ENCODE measurements at regions not wholly inside any gene's neighbourhood (a gene's known extent, or its start where the extent isn't known, plus 50 kb on each side); places are given as distances from the start of the nearest gene placed in this dataset.

GRCh38 chr1:83028467-83028866 lies 970.5 kb downstream of the TTLL7 start:
- DNase-seq (ENCODE audit: low read depth in 2 of 2) = no peak

- no peak for DNase-seq (ENCODE audit: low read depth in 2 of 2)
Measured at GRCh38 chr1:83027511-83027910, 971.4 kb downstream of the TTLL7 start.

GRCh38 chr1:83026745-83027144 lies 972.2 kb downstream of the TTLL7 start:
- peak in 1 of 2 experiments; percentile 7 for DNase-seq (ENCODE audit: low read depth in 2 of 2)

- no peak for DNase-seq (ENCODE audit: low read depth in 2 of 2)
Measured at GRCh38 chr1:83024251-83024767, 974.6 kb downstream of the TTLL7 start.

- DNase-seq (ENCODE audit: low read depth in 2 of 2) = no peak
Measured at GRCh38 chr1:83023212-83023611, 975.7 kb downstream of the TTLL7 start.

- no peak for DNase-seq (ENCODE audit: low read depth in 2 of 2)
Measured at GRCh38 chr1:83022206-83022605, 976.7 kb downstream of the TTLL7 start.

GRCh38 chr1:83017701-83018100 lies 981.2 kb downstream of the TTLL7 start:
- DNase-seq (ENCODE audit: low read depth in 2 of 2) = no peak

- DNase-seq (ENCODE audit: low read depth in 2 of 2) = no peak
Measured at GRCh38 chr1:83017276-83017675, 981.7 kb downstream of the TTLL7 start.

- DNase-seq (ENCODE audit: low read depth in 2 of 2) = no peak
Measured at GRCh38 chr1:83016354-83016849, 982.5 kb downstream of the TTLL7 start.

GRCh38 chr1:83015163-83015562 lies 983.8 kb downstream of the TTLL7 start:
- no peak for DNase-seq (ENCODE audit: low read depth in 2 of 2)

- DNase-seq (ENCODE audit: low read depth in 2 of 2) = no peak
Measured at GRCh38 chr1:83012950-83013349, 986.0 kb downstream of the TTLL7 start.

GRCh38 chr1:83011265-83011664 lies 987.7 kb downstream of the TTLL7 start:
- DNase-seq (ENCODE audit: low read depth in 2 of 2) = no peak

- DNase-seq (ENCODE audit: low read depth in 2 of 2) = no peak
Measured at GRCh38 chr1:83006271-83006670, 992.7 kb downstream of the TTLL7 start.

- DNase-seq (ENCODE audit: low read depth in 2 of 2) = no peak
Measured at GRCh38 chr1:83000286-83000685, 998.6 kb downstream of the TTLL7 start.

- no peak for DNase-seq (ENCODE audit: low read depth in 2 of 2)
Measured at GRCh38 chr1:82995951-82996350, 1003.0 kb downstream of the TTLL7 start.

- DNase-seq (ENCODE audit: low read depth in 2 of 2) = peak; percentile 49 to 53
Measured at GRCh38 chr1:82994616-82995263, 1004.2 kb downstream of the TTLL7 start.

- no peak for DNase-seq (ENCODE audit: low read depth in 2 of 2)
Measured at GRCh38 chr1:82991569-82991968, 1007.4 kb downstream of the TTLL7 start.

- DNase-seq (ENCODE audit: low read depth in 2 of 2) = no peak
Measured at GRCh38 chr1:82979593-82980236, 1019.2 kb downstream of the TTLL7 start.

GRCh38 chr1:82978461-82979324 lies 1020.2 kb downstream of the TTLL7 start:
- no peak for DNase-seq (ENCODE audit: low read depth in 2 of 2)

- DNase-seq (ENCODE audit: low read depth in 2 of 2) = no peak
Measured at GRCh38 chr1:82972841-82973553, 1025.9 kb downstream of the TTLL7 start.

- no peak for DNase-seq (ENCODE audit: low read depth in 2 of 2)
Measured at GRCh38 chr1:82969340-82969739, 1029.6 kb downstream of the TTLL7 start.

GRCh38 chr1:82962658-82963057 lies 1036.3 kb downstream of the TTLL7 start:
- no peak for DNase-seq (ENCODE audit: low read depth in 2 of 2)

Measured in fibroblast of skin of left quadriceps (primary cell).